Caco-2 (cell line): ENCODE measurements at regions not wholly inside any gene's neighbourhood (a gene's known extent, or its start where the extent isn't known, plus 50 kb on each side); places are given as distances from the start of the nearest gene placed in this dataset.

Experiments
- BruUV-seq: library from RNA; stranded (reverse); fragments of 400-500 nt; replicated peaks from 2 replicates; lab custom pipeline; 2021; lab: Mats Ljungman, UMichigan
- CTCF ChIA-PET: fragments of 300-600 bp; sonication (Branson Sonifier 250); formaldehyde crosslinking; loops from one replicate; lab custom pipeline; 2022; ENCODE audit warnings: antibody characterized with exemption; lab: Charles Lee
- POLR2A ChIA-PET: fragments of 300-600 bp; sonication (Branson Sonifier 250); formaldehyde crosslinking; loops from one replicate; lab custom pipeline; 2022; ENCODE audit warnings: antibody characterized with exemption; lab: Charles Lee
- DNase-seq, 2 experiments: peaks; one replicate each; pipeline versions ENCODE4 v3.0.0 to v3.0.0-alpha.2; 2020 to 2022
- H3K27me3 ChIP-seq: replicated peaks from 2 replicates; pipeline ENCODE4 v1.6.0; 2011; ENCODE audit warnings: low read length; ENCODE audit not compliant: control insufficient read depth, insufficient read depth
- H3K36me3 ChIP-seq: 2 replicates; pipeline ENCODE4 v1.5.1; 2011; ENCODE audit warnings: low read length; ENCODE audit not compliant: control insufficient read depth, insufficient read depth
- H3K4me1 ChIP-seq: fragments of 250-450 bp; sonication (Bioruptor Pico); 2 replicates; pipeline ENCODE4 v1.5.1; 2020; ENCODE audit warnings: mild to moderate bottlenecking
- H3K4me3 ChIP-seq: 2 replicates; pipeline ENCODE4 v1.5.1; 2011; ENCODE audit warnings: low read depth, mild to moderate bottlenecking, control low read depth, low read length
- H3K9me3 ChIP-seq: fragments of 250-450 bp; sonication (Bioruptor Pico); 2 replicates; pipeline ENCODE4 v1.5.1; 2020; ENCODE audit warnings: mild to moderate bottlenecking, moderate library complexity
- H3K27ac Mint-ChIP-seq: one replicate; pipeline ENCODE4 v1.8.0; 2022; ENCODE audit warnings: mixed read lengths; ENCODE audit not compliant: unreplicated experiment
- H3K27me3 Mint-ChIP-seq: one replicate; pipeline ENCODE4 v1.8.0; 2022; ENCODE audit warnings: mixed read lengths; ENCODE audit not compliant: insufficient read depth, unreplicated experiment
- H3K36me3 Mint-ChIP-seq: one replicate; pipeline ENCODE4 v1.8.0; 2022; ENCODE audit warnings: mild to moderate bottlenecking, mixed read lengths; ENCODE audit not compliant: insufficient read depth, unreplicated experiment
- H3K4me1 Mint-ChIP-seq: one replicate; pipeline ENCODE4 v1.8.0; 2022; ENCODE audit warnings: low read depth, mixed read lengths; ENCODE audit not compliant: unreplicated experiment
- H3K4me3 Mint-ChIP-seq: one replicate; pipeline ENCODE4 v1.8.0; 2022; ENCODE audit warnings: mild to moderate bottlenecking, moderate library complexity, mixed read lengths; ENCODE audit not compliant: unreplicated experiment
- H3K9me3 Mint-ChIP-seq: one replicate; pipeline ENCODE4 v1.8.0; 2022; ENCODE audit warnings: mixed read lengths; ENCODE audit not compliant: unreplicated experiment
- CTCF ChIP-seq, 2 experiments: fragments of 200-600 bp in 1 of 2; IDR thresholded peaks; 1 replicate in 1 of 2; 2 replicates in 1 of 2; pipeline versions ENCODE4 v1.5.1 to v1.8.0; 2011 to 2022; ENCODE audit warnings: antibody characterized with exemption in 1 of 2, control low read depth in 1 of 2, inconsistent platforms in 1 of 2, low read depth in 1 of 2, low read length in 1 of 2, mild to moderate bottlenecking in 1 of 2, moderate library complexity in 1 of 2; ENCODE audit not compliant: insufficient read depth in 1 of 2, severe bottlenecking in 1 of 2, unreplicated experiment in 1 of 2
- intact Hi-C: fragments of 100-400 bp; cut with micrococcal nuclease; formaldehyde crosslinking; loops from one replicate; pipeline ENCODE4 v1.10.0; 2022; ENCODE audit not compliant: unreplicated experiment

- TF ChIP-seq CTCF (IDR thresholded peaks at IDR 0.05; ENCODE audit: insufficient read depth in 1 of 2, low read depth in 1 of 2, low read length in 1 of 2, severe bottlenecking in 1 of 2, unreplicated experiment in 1 of 2) = no peak
- H3K36me3 Mint-ChIP-seq = no peaks in the 10 kb centered on the region
- no peak overlapping the region for H3K4me3 ChIP-seq
- CTCF ChIA-PET = no interaction called here
- no peaks in the 10 kb centered on the region for H3K36me3 ChIP-seq
- no peak overlapping the region for H3K4me3 Mint-ChIP-seq
- POLR2A ChIA-PET = no interaction called here
- intact Hi-C loops = no loop called here
- H3K27me3 ChIP-seq = no peaks in the 10 kb centered on the region
- peaks cover 2% of the 10 kb centered on the region for H3K9me3 Mint-ChIP-seq
- no peak overlapping the region for H3K27ac Mint-ChIP-seq
- H3K4me1 Mint-ChIP-seq = no peaks in the 10 kb centered on the region
- H3K4me1 ChIP-seq = no peaks in the 10 kb centered on the region
- H3K27me3 Mint-ChIP-seq = no peaks in the 10 kb centered on the region
- DNase-seq = no peak
- H3K9me3 ChIP-seq = no peaks in the 10 kb centered on the region
- BruUV-seq = no TSS peak
Measured at GRCh38 chr6:21998582-21998981, 298.3 kb downstream of the PRL start.

GRCh38 chr6:21999012-21999528 is 297.8 kb downstream of the PRL start:
- no peak overlapping the region for H3K27ac Mint-ChIP-seq
- POLR2A ChIA-PET = no interaction called here
- H3K4me3 Mint-ChIP-seq = no peak overlapping the region
- TF ChIP-seq CTCF (IDR thresholded peaks at IDR 0.05; ENCODE audit: insufficient read depth in 1 of 2, low read depth in 1 of 2, low read length in 1 of 2, severe bottlenecking in 1 of 2, unreplicated experiment in 1 of 2) = no peak
- no peaks in the 10 kb centered on the region for H3K36me3 Mint-ChIP-seq
- DNase-seq = no peak
- no peaks in the 10 kb centered on the region for H3K9me3 Mint-ChIP-seq
- Histone ChIP-seq H3K4me1 (no peaks in the 10 kb centered on the region), H3K4me3 (no peak overlapping the region), H3K9me3 (no peaks in the 10 kb centered on the region), H3K27me3 (no peaks in the 10 kb centered on the region), H3K36me3 (no peaks in the 10 kb centered on the region)
- no peaks in the 10 kb centered on the region for H3K4me1 Mint-ChIP-seq
- intact Hi-C loops = no loop called here
- no TSS peak for BruUV-seq
- CTCF ChIA-PET = no interaction called here
- no peaks in the 10 kb centered on the region for H3K27me3 Mint-ChIP-seq

- Mint-ChIP-seq H3K4me1 (no peaks in the 10 kb centered on the region), H3K4me3 (no peak overlapping the region), H3K9me3 (no peaks in the 10 kb centered on the region), H3K27ac (no peak overlapping the region), H3K27me3 (no peaks in the 10 kb centered on the region), H3K36me3 (no peaks in the 10 kb centered on the region)
- Histone ChIP-seq H3K4me3 (no peak overlapping the region), H3K9me3 (no peaks in the 10 kb centered on the region), H3K36me3 (no peaks in the 10 kb centered on the region), H3K27me3 (no peaks in the 10 kb centered on the region), H3K4me1 (no peaks in the 10 kb centered on the region)
- no TSS peak for BruUV-seq
- no peak for TF ChIP-seq CTCF (IDR thresholded peaks at IDR 0.05; ENCODE audit: insufficient read depth in 1 of 2, low read depth in 1 of 2, low read length in 1 of 2, severe bottlenecking in 1 of 2, unreplicated experiment in 1 of 2)
- ChIA-PET POLR2A (no interaction called here), CTCF (no interaction called here)
- intact Hi-C loops = no loop called here
- DNase-seq = no peak
Measured at GRCh38 chr6:21999741-22000140, 297.1 kb downstream of the PRL start.
